ENCODE measurements at regions not wholly inside any gene's neighbourhood (a gene's known extent, or its start where the extent isn't known, plus 50 kb on each side); places are given as distances from the start of the nearest gene placed in this dataset.
"Not testable (repeated sequence)": the region's sequence is repeated elsewhere in the genome, so short reads cannot be mapped to it uniquely, and the experiment has no call there.

- not testable (repeated sequence) for TF ChIP-seq CTCF (optimal IDR thresholded peaks at IDR 0.05 in 1 of 3, IDR thresholded peaks at IDR 0.05 in 1 of 3, conservative IDR thresholded peaks at IDR 0.05 in 1 of 3; ENCODE audit: extremely low read depth in 1 of 3, insufficient read depth in 2 of 3, low read length in 3 of 3); EZH2 (IDR thresholded peaks at IDR 0.05; ENCODE audit: low read length)
These were observed 100.3 kb downstream of the OR4M2 start for GRCh38 chr15:22180611-22181010.
